Neural cell (in vitro differentiated cells): ENCODE measurements at regions not wholly inside any gene's neighbourhood (a gene's known extent, or its start where the extent isn't known, plus 50 kb on each side); places are given as distances from the start of the nearest gene placed in this dataset.

Experiments used
- H2AFZ ChIP-seq: fragments of 200-600, 300-800 bp; sonication (generic), shearing (Covaris generic); 2 replicates; pipeline ENCODE4 v1.6.0; 2014; ENCODE audit warnings: low read depth, mild to moderate bottlenecking, antibody characterized with exemption, low read length, moderate library complexity
- H3F3A ChIP-seq: fragments of 200-600 bp; shearing (Covaris generic); 2 replicates; pipeline ENCODE4 v1.6.1; 2016; ENCODE audit warnings: mild to moderate bottlenecking, moderate library complexity, mixed read lengths, antibody characterized with exemption, low read length; ENCODE audit not compliant: insufficient read depth, poor library complexity, severe bottlenecking
- H3K27ac ChIP-seq: fragments of 200-600, 300-800 bp; sonication (generic), shearing (Covaris generic); 2 replicates; pipeline ENCODE4 v1.5.1; 2014; ENCODE audit warnings: mild to moderate bottlenecking, low read length, moderate library complexity
- H3K27me3 ChIP-seq: fragments of 300-800, 200-600 bp; sonication (generic), shearing (Covaris generic); 2 replicates; pipeline ENCODE4 v1.6.0; 2014; ENCODE audit warnings: mild to moderate bottlenecking, low read depth, low read length, moderate library complexity; ENCODE audit not compliant: insufficient read depth
- H3K36me3 ChIP-seq: fragments of 300-800, 200-600 bp; sonication (generic), shearing (Covaris generic); 2 replicates; pipeline ENCODE4 v1.5.1; 2014; ENCODE audit warnings: mild to moderate bottlenecking, antibody characterized with exemption, low read length, moderate library complexity; ENCODE audit not compliant: insufficient read depth
- H3K4me2 ChIP-seq: fragments of 300-800, 200-600 bp; sonication (generic), shearing (Covaris generic); 2 replicates; pipeline ENCODE4 v1.6.0; 2014; ENCODE audit warnings: mild to moderate bottlenecking, low read length
- H3K4me3 ChIP-seq: fragments of 300-800, 200-600 bp; sonication (generic), shearing (Covaris generic); 2 replicates; pipeline ENCODE4 v1.5.1; 2014; ENCODE audit warnings: mild to moderate bottlenecking, low read length, moderate library complexity
- H3K79me2 ChIP-seq: fragments of 200-600 bp; shearing (Covaris generic); replicated peaks from 2 replicates; pipeline ENCODE4 v1.6.0; 2014; ENCODE audit warnings: mild to moderate bottlenecking, low read length, moderate library complexity; ENCODE audit not compliant: insufficient read depth
- H3K9ac ChIP-seq: fragments of 300-800, 200-600 bp; sonication (generic), shearing (Covaris generic); 2 replicates; pipeline ENCODE4 v1.6.1; 2016; ENCODE audit warnings: mild to moderate bottlenecking, low read length, mixed read lengths
- H3K9me2 ChIP-seq: fragments of 200-600 bp; shearing (Covaris generic); 2 replicates; pipeline ENCODE4 v1.6.1; 2016; ENCODE audit warnings: mild to moderate bottlenecking, low read length, mixed read lengths; ENCODE audit not compliant: insufficient read depth
- H3K9me3 ChIP-seq: fragments of 200-600, 300-800 bp; sonication (generic), shearing (Covaris generic); 2 replicates; pipeline ENCODE4 v1.6.1; 2016; ENCODE audit warnings: mild to moderate bottlenecking, mixed run types, low read length, moderate library complexity, mixed read lengths
- H4K20me1 ChIP-seq: fragments of 200-600 bp; shearing (Covaris generic); 2 replicates; pipeline ENCODE4 v1.6.1; 2016; ENCODE audit warnings: mild to moderate bottlenecking, mixed run types; ENCODE audit not compliant: insufficient read depth
- CTCF ChIP-seq: fragments of 450-650 bp; IDR thresholded peaks from 2 replicates; pipeline ENCODE4 v1.5.1; 2014; ENCODE audit warnings: antibody characterized with exemption, mild to moderate bottlenecking, moderate library complexity; ENCODE audit not compliant: poor library complexity, severe bottlenecking
- EP300 ChIP-seq: fragments of 450-650 bp; conservative IDR thresholded peaks from 2 replicates; pipeline ENCODE4 v1.6.1; 2014; ENCODE audit warnings: antibody characterized with exemption, mild to moderate bottlenecking, moderate library complexity; ENCODE audit not compliant: poor library complexity, severe bottlenecking
- EZH2 ChIP-seq: fragments of 200-600, 300-800 bp; shearing (Covaris generic), sonication (generic); IDR thresholded peaks from 2 replicates; pipeline ENCODE4 v1.6.1; 2014; ENCODE audit warnings: antibody characterized with exemption, low read length, borderline replicate concordance, mild to moderate bottlenecking; ENCODE audit not compliant: insufficient read depth, poor library complexity, severe bottlenecking
- MXI1 ChIP-seq: fragments of 450-650 bp; conservative IDR thresholded peaks from 2 replicates; pipeline ENCODE4 v1.6.1; 2014; ENCODE audit warnings: antibody characterized with exemption, mild to moderate bottlenecking; ENCODE audit not compliant: poor library complexity, severe bottlenecking
- POLR2AphosphoS5 ChIP-seq: IDR thresholded peaks from 2 replicates; pipeline ENCODE4 v1.6.1; 2012
- RAD21 ChIP-seq: fragments of 450-650 bp; conservative IDR thresholded peaks from 2 replicates; pipeline ENCODE4 v1.6.1; 2014; ENCODE audit warnings: antibody characterized with exemption, mild to moderate bottlenecking, moderate library complexity
- REST ChIP-seq: IDR thresholded peaks from 2 replicates; pipeline ENCODE4 v1.6.1; 2012; ENCODE audit warnings: borderline replicate concordance
- SMC3 ChIP-seq: fragments of 450-650 bp; conservative IDR thresholded peaks from 2 replicates; pipeline ENCODE4 v1.6.1; 2014; ENCODE audit warnings: antibody characterized with exemption, mild to moderate bottlenecking, moderate library complexity; ENCODE audit not compliant: poor library complexity
- TAF1 ChIP-seq: IDR thresholded peaks from 2 replicates; pipeline ENCODE4 v1.6.1; 2012; ENCODE audit warnings: low read depth

- H4K20me1 ChIP-seq = no peaks in the 10 kb centered on the region
- H3K4me3 ChIP-seq = no peak overlapping the region
- no peak overlapping the region for H3K4me2 ChIP-seq
- no peak overlapping the region for H2AFZ ChIP-seq
- no peaks in the 10 kb centered on the region for H3K27me3 ChIP-seq
- no peak overlapping the region for H3K9ac ChIP-seq
- TF ChIP-seq REST = no peak
- TF ChIP-seq POLR2AphosphoS5 = no peak
- TF ChIP-seq CTCF = no peak
- TF ChIP-seq EP300 = no peak
- TF ChIP-seq TAF1 = no peak
- TF ChIP-seq RAD21 = no peak
- no peaks in the 10 kb centered on the region for H3F3A ChIP-seq
- H3K79me2 ChIP-seq = no peaks in the 10 kb centered on the region
- H3K9me3 ChIP-seq = no peaks in the 10 kb centered on the region
- H3K27ac ChIP-seq = no peak overlapping the region
- H3K9me2 ChIP-seq = no peaks in the 10 kb centered on the region
- H3K36me3 ChIP-seq = no peaks in the 10 kb centered on the region
These were observed 65.0 kb downstream of the C9orf152 start for GRCh38 chr9:110142868-110143481.

- Histone ChIP-seq H3F3A (no peaks in the 10 kb centered on the region), H3K4me3 (no peak overlapping the region), H3K9me2 (no peaks in the 10 kb centered on the region), H3K27ac (no peak overlapping the region), H3K27me3 (no peaks in the 10 kb centered on the region), H4K20me1 (no peaks in the 10 kb centered on the region), H2AFZ (no peak overlapping the region), H3K9ac (no peak overlapping the region), H3K79me2 (no peaks in the 10 kb centered on the region), H3K36me3 (no peaks in the 10 kb centered on the region), H3K9me3 (no peaks in the 10 kb centered on the region), H3K4me2 (no peak overlapping the region)
- TF ChIP-seq MXI1 = no peak
- no peak for TF ChIP-seq SMC3
- TF ChIP-seq CTCF = no peak
- no peak for TF ChIP-seq POLR2AphosphoS5
- no peak for TF ChIP-seq RAD21
- no peak for TF ChIP-seq TAF1
- no peak for TF ChIP-seq EP300
- TF ChIP-seq EZH2 = no peak
- no peak for TF ChIP-seq REST
These were observed 64.5 kb downstream of the C9orf152 start for GRCh38 chr9:110143485-110143884.
